ENCODE measurements at regions not wholly inside any gene's neighbourhood (a gene's known extent, or its start where the extent isn't known, plus 50 kb on each side); places are given as distances from the start of the nearest gene placed in this dataset.
"Not testable (repeated sequence)": the region's sequence is repeated elsewhere in the genome, so short reads cannot be mapped to it uniquely, and the experiment has no call there.

- no peak for DNase-seq (ENCODE audit: insufficient read length, low spot score)
- TF ChIP-seq POLR2AphosphoS5 (IDR thresholded peaks at IDR 0.05; ENCODE audit: low read depth, low read length) = no peak
- TF ChIP-seq POU2F2 (IDR thresholded peaks at IDR 0.05; ENCODE audit: low read depth, low read length) = no peak
- no peak for TF ChIP-seq TAF1 (IDR thresholded peaks at IDR 0.05; ENCODE audit: low read depth, low read length)
- TF ChIP-seq PAX5 (IDR thresholded peaks at IDR 0.05; ENCODE audit: insufficient read depth, low read length, severe bottlenecking) = no peak
- TF ChIP-seq POLR2A (IDR thresholded peaks at IDR 0.05; ENCODE audit: low read depth, low read length) = no peak
- TF ChIP-seq SPI1 (IDR thresholded peaks at IDR 0.05; ENCODE audit: low read depth, low read length) = no peak
- FAIRE-seq = no peak
These were observed 106.1 kb downstream of the EOMES start for GRCh38 chr3:27616031-27616430.

GRCh38 chr3:27615555-27615954 is 106.6 kb downstream of the EOMES start:
- FAIRE-seq = no peak
- no peak for TF ChIP-seq TAF1 (IDR thresholded peaks at IDR 0.05; ENCODE audit: low read depth, low read length)
- no peak for TF ChIP-seq SPI1 (IDR thresholded peaks at IDR 0.05; ENCODE audit: low read depth, low read length)
- TF ChIP-seq POLR2AphosphoS5 (IDR thresholded peaks at IDR 0.05; ENCODE audit: low read depth, low read length) = no peak
- no peak for TF ChIP-seq POU2F2 (IDR thresholded peaks at IDR 0.05; ENCODE audit: low read depth, low read length)
- no peak for TF ChIP-seq PAX5 (IDR thresholded peaks at IDR 0.05; ENCODE audit: insufficient read depth, low read length, severe bottlenecking)
- no peak for TF ChIP-seq POLR2A (IDR thresholded peaks at IDR 0.05; ENCODE audit: low read depth, low read length)
- DNase-seq (ENCODE audit: insufficient read length, low spot score) = no peak

GRCh38 chr3:27614592-27614991 is 107.5 kb downstream of the EOMES start:
- no peak for FAIRE-seq
- no peak for TF ChIP-seq PAX5 (IDR thresholded peaks at IDR 0.05; ENCODE audit: insufficient read depth, low read length, severe bottlenecking)
- DNase-seq (ENCODE audit: insufficient read length, low spot score) = no peak

- FAIRE-seq = no peak
- TF ChIP-seq POLR2A (IDR thresholded peaks at IDR 0.05; ENCODE audit: low read depth, low read length) = no peak
- TF ChIP-seq SPI1 (IDR thresholded peaks at IDR 0.05; ENCODE audit: low read depth, low read length) = peak; percentile 68
- DNase-seq (ENCODE audit: insufficient read length, low spot score) = no peak
These were observed 108.2 kb downstream of the EOMES start for GRCh38 chr3:27613846-27614500.

- no peak for TF ChIP-seq SPI1 (IDR thresholded peaks at IDR 0.05; ENCODE audit: low read depth, low read length)
- no peak for FAIRE-seq
- no peak for DNase-seq (ENCODE audit: insufficient read length, low spot score)
These were observed 111.2 kb downstream of the EOMES start for GRCh38 chr3:27610800-27611525.

- TF ChIP-seq SPI1 (IDR thresholded peaks at IDR 0.05; ENCODE audit: low read depth, low read length) (no peak), POU2F2 (IDR thresholded peaks at IDR 0.05; ENCODE audit: low read depth, low read length) (no peak), POLR2AphosphoS5 (IDR thresholded peaks at IDR 0.05; ENCODE audit: low read depth, low read length) (no peak), TAF1 (IDR thresholded peaks at IDR 0.05; ENCODE audit: low read depth, low read length) (no peak), POLR2A (IDR thresholded peaks at IDR 0.05; ENCODE audit: low read depth, low read length) (no peak), PAX5 (IDR thresholded peaks at IDR 0.05; ENCODE audit: insufficient read depth, low read length, severe bottlenecking) (no peak)
- DNase-seq (ENCODE audit: insufficient read length, low spot score) (no peak), FAIRE-seq (no peak)
These were observed 114.8 kb downstream of the EOMES start for GRCh38 chr3:27607370-27607769.

GRCh38 chr3:27606537-27606936 is 115.6 kb downstream of the EOMES start:
- no peak for TF ChIP-seq POLR2AphosphoS5 (IDR thresholded peaks at IDR 0.05; ENCODE audit: low read depth, low read length)
- no peak for TF ChIP-seq SPI1 (IDR thresholded peaks at IDR 0.05; ENCODE audit: low read depth, low read length)
- no peak for TF ChIP-seq TAF1 (IDR thresholded peaks at IDR 0.05; ENCODE audit: low read depth, low read length)
- TF ChIP-seq PAX5 (IDR thresholded peaks at IDR 0.05; ENCODE audit: insufficient read depth, low read length, severe bottlenecking) = no peak
- no peak for TF ChIP-seq POU2F2 (IDR thresholded peaks at IDR 0.05; ENCODE audit: low read depth, low read length)
- no peak for TF ChIP-seq POLR2A (IDR thresholded peaks at IDR 0.05; ENCODE audit: low read depth, low read length)
- DNase-seq (ENCODE audit: insufficient read length, low spot score) = no peak
- FAIRE-seq = no peak

GRCh38 chr3:27601311-27601710 is 117.1 kb upstream of the SLC4A7 start:
- not testable (repeated sequence) for DNase-seq (ENCODE audit: insufficient read length, low spot score); FAIRE-seq

- not testable (repeated sequence) for FAIRE-seq; DNase-seq (ENCODE audit: insufficient read length, low spot score)
These were observed 115.6 kb upstream of the SLC4A7 start for GRCh38 chr3:27599741-27600140.

GRCh38 chr3:27596921-27597320 is 112.7 kb upstream of the SLC4A7 start:
- no peak for TF ChIP-seq POLR2AphosphoS5 (IDR thresholded peaks at IDR 0.05; ENCODE audit: low read depth, low read length)
- no peak for TF ChIP-seq POLR2A (IDR thresholded peaks at IDR 0.05; ENCODE audit: low read depth, low read length)
- TF ChIP-seq SPI1 (IDR thresholded peaks at IDR 0.05; ENCODE audit: low read depth, low read length) = no peak
- no peak for TF ChIP-seq TAF1 (IDR thresholded peaks at IDR 0.05; ENCODE audit: low read depth, low read length)
- TF ChIP-seq PAX5 (IDR thresholded peaks at IDR 0.05; ENCODE audit: insufficient read depth, low read length, severe bottlenecking) = no peak
- no peak for TF ChIP-seq POU2F2 (IDR thresholded peaks at IDR 0.05; ENCODE audit: low read depth, low read length)
- no peak for DNase-seq (ENCODE audit: insufficient read length, low spot score)
- no peak for FAIRE-seq

- TF ChIP-seq TAF1 (IDR thresholded peaks at IDR 0.05; ENCODE audit: low read depth, low read length) (no peak), PAX5 (IDR thresholded peaks at IDR 0.05; ENCODE audit: insufficient read depth, low read length, severe bottlenecking) (peak; percentile 54), SPI1 (IDR thresholded peaks at IDR 0.05; ENCODE audit: low read depth, low read length) (no peak), POLR2A (IDR thresholded peaks at IDR 0.05; ENCODE audit: low read depth, low read length) (no peak)
- no peak for DNase-seq (ENCODE audit: insufficient read length, low spot score)
- FAIRE-seq = no peak
These were observed 112.2 kb upstream of the SLC4A7 start for GRCh38 chr3:27596334-27596841.

Measured in GM12891 (cell line).